ENCODE measurements at regions not wholly inside any gene's neighbourhood (a gene's known extent, or its start where the extent isn't known, plus 50 kb on each side); places are given as distances from the start of the nearest gene placed in this dataset.

DNA sequence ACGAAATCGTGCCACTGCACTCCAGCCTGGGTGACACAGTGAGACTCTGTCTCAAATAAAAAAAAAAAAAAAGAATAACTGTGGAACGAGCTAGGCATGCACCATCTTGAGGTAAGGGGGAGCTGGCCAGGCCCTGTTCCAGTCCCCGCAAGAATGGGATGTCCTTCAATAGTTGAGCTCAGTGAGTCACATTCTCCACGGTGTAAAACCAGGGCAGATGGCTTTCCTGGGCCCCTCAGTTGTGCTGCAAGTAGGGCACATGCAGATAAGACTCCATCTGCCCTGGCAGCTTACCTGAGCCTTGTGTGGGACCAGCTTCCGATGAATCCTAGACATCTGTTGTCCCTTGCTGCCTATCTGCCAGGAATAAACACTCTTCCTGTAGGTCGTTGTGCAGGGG, 312.1 kb downstream of the VRK1 start:
- Histone ChIP-seq H3K9ac (ENCODE audit: low read depth, low read length) (no peak overlapping the region), H3K23ac (ENCODE audit: low read depth, low read length) (no peak overlapping the region), H3K79me1 (ENCODE audit: low read depth in 1 of 2, low read length in 2 of 2) (no peaks in the 10 kb centered on the region), H4K8ac (ENCODE audit: low read depth in 2 of 2, low read length in 2 of 2) (no peak overlapping the region), H3K4ac (ENCODE audit: low read depth, low read length) (no peak overlapping the region), H2BK15ac (ENCODE audit: low read depth, low read length) (no peak overlapping the region), H3K9me1 (ENCODE audit: insufficient read depth, low read length) (no peaks in the 10 kb centered on the region), H3K9me3 (ENCODE audit: control insufficient read depth, insufficient read depth, low read length) (peaks cover 42% of the 10 kb centered on the region), H2BK5ac (ENCODE audit: low read depth, low read length, poor library complexity, severe bottlenecking) (no peak overlapping the region), H2BK20ac (ENCODE audit: low read depth, low read length) (no peak overlapping the region), H2AK5ac (ENCODE audit: low read depth, low read length) (no peak overlapping the region), H4K91ac (ENCODE audit: insufficient read depth, low read depth, low read length) (no peak overlapping the region), H4K5ac (ENCODE audit: low read depth, low read length) (no peak overlapping the region), H3K14ac (replicated peaks; ENCODE audit: low read depth, low read length) (no peak overlapping the region), H4K20me1 (ENCODE audit: insufficient read depth, low read length) (no peaks in the 10 kb centered on the region), H3K36me3 (ENCODE audit: control insufficient read depth, insufficient read depth, low read length) (no peaks in the 10 kb centered on the region), H3K4me3 (ENCODE audit: insufficient read depth, low read depth, low read length) (no peak overlapping the region), H2AK9ac (replicated peaks; ENCODE audit: low read depth, low read length, poor library complexity) (no peak overlapping the region), H3K27me3 (ENCODE audit: control insufficient read depth, insufficient read depth, low read length) (no peaks in the 10 kb centered on the region), H2AFZ (replicated peaks; ENCODE audit: low read length, poor library complexity) (no peak overlapping the region), H3K18ac (ENCODE audit: low read depth, low read length) (no peak overlapping the region), H2BK120ac (ENCODE audit: low read depth, low read length) (no peak overlapping the region), H3K4me1 (ENCODE audit: control insufficient read depth, insufficient read depth, low read length) (no peaks in the 10 kb centered on the region), H3K56ac (ENCODE audit: extremely low read depth, insufficient read depth, low read length) (no peak overlapping the region), H3K4me2 (ENCODE audit: low read depth, low read length) (no peak overlapping the region), H3K27ac (ENCODE audit: insufficient read depth, low read length) (no peak overlapping the region)
- no TSS peak for BruUV-seq (replicated peaks)
- ChIA-PET POLR2A (ENCODE audit: unreplicated experiment) (no interaction called here), CTCF (no interaction called here)
- TF ChIP-seq, protein P1, sequence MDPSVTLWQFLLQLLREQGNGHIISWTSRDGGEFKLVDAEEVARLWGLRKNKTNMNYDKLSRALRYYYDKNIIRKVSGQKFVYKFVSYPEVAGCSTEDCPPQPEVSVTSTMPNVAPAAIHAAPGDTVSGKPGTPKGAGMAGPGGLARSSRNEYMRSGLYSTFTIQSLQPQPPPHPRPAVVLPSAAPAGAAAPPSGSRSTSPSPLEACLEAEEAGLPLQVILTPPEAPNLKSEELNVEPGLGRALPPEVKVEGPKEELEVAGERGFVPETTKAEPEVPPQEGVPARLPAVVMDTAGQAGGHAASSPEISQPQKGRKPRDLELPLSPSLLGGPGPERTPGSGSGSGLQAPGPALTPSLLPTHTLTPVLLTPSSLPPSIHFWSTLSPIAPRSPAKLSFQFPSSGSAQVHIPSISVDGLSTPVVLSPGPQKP (IDR thresholded peaks at IDR 0.05; ENCODE audit: borderline replicate concordance, low read depth, low read length), result no peak
- TF ChIP-seq MXI1 (IDR thresholded peaks at IDR 0.05; ENCODE audit: borderline replicate concordance, low read depth, low read length) (no peak), RFX5 (IDR thresholded peaks at IDR 0.05; ENCODE audit: low read depth, low read length) (no peak), MAFK (IDR thresholded peaks at IDR 0.05; ENCODE audit: low read depth, low read length) (no peak), RAD21 (IDR thresholded peaks at IDR 0.05; ENCODE audit: low read length) (no peak), FOS (IDR thresholded peaks at IDR 0.05; ENCODE audit: low read depth, low read length) (no peak)
- TF ChIP-seq, protein P2, sequence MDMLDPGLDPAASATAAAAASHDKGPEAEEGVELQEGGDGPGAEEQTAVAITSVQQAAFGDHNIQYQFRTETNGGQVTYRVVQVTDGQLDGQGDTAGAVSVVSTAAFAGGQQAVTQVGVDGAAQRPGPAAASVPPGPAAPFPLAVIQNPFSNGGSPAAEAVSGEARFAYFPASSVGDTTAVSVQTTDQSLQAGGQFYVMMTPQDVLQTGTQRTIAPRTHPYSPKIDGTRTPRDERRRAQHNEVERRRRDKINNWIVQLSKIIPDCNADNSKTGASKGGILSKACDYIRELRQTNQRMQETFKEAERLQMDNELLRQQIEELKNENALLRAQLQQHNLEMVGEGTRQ (IDR thresholded peaks at IDR 0.05; ENCODE audit: low read depth, low read length), result no peak
- 50% methylated on average over 2 of the region's 7 CpGs; no CpG with 5 or more reads in 1 of the 2 experiments for WGBS, 2 experiments (ENCODE audit: extremely low coverage in 2 of 2, insufficient read length in 1 of 2)
- ATAC-seq (ENCODE audit: low read depth) (no peak), DNase-seq (no peak)
- dilution Hi-C loops (cut with HindIII; ENCODE audit: low sequenced_read_pairs, unreplicated experiment) (no loop called here), in situ Hi-C loops (cut with MboI; ENCODE audit: low sequenced_read_pairs) (no loop called here), intact Hi-C loops (cut with micrococcal nuclease) (no loop called here)

Data from IMR-90 (cell line).